K562 (cell line): ENCODE measurements at regions not wholly inside any gene's neighbourhood (a gene's known extent, or its start where the extent isn't known, plus 50 kb on each side); places are given as distances from the start of the nearest gene placed in this dataset.

ENCODE experiments used
- ATAC-seq: fragments of 200-7000 bp; cut with Tn5 transposase; 3 replicates; pipeline ENCODE4 v1.9.1; 2020; ENCODE audit warnings: moderate library complexity
- BruUV-seq: library from RNA; stranded (reverse); fragments of 400-500 nt; replicated peaks from 2 replicates; lab custom pipeline; 2021; lab: Mats Ljungman, UMichigan
- CTCF ChIA-PET: fragments of 300-600 bp; formaldehyde crosslinking; extraction: SDS; loops from one replicate; lab custom pipeline; 2021; ENCODE audit warnings: low intra/inter-chr PET ratio; lab: Yijun Ruan, JAX
- POLR2A ChIA-PET: fragments of 300-600, 350-650 bp; sonication (Branson Sonifier 250); formaldehyde crosslinking; extraction: SDS; loops from one replicate; lab custom pipeline; 2021; ENCODE audit warnings: antibody characterized with exemption, inconsistent platforms; lab: Yijun Ruan, JAX
- DNase-seq, 4 experiments: peaks; one replicate each; pipeline versions ENCODE4 v3.0.0 to v3.0.0-alpha.2; 2011 to 2018; ENCODE audit warnings: low spot score in 3 of 4, mixed read lengths in 3 of 4; ENCODE audit errors: extremely low read depth in 1 of 4
- FAIRE-seq: peaks from 2 replicates; lab custom pipeline; 2011; peaks lifted over from hg19 to GRCh38; lab: Jason Lieb, UNC
- H2AFZ ChIP-seq: 2 replicates; pipeline ENCODE4 v1.6.0; 2011; ENCODE audit warnings: low read depth, low read length, control low read depth, inconsistent platforms
- H3K27ac ChIP-seq: fragments of 200-600 bp; 3 replicates; pipeline ENCODE4 v1.8.0; 2011; ENCODE audit warnings: low read depth, mild to moderate bottlenecking, control low read depth, inconsistent platforms, low read length, moderate library complexity, mixed read lengths; ENCODE audit errors: extremely low read depth
- H3K27me3 ChIP-seq, 2 experiments: fragments of 300-600 bp in 1 of 2; 2 replicates in 1 of 2; 3 replicates in 1 of 2; pipeline versions ENCODE4 v1.6.0 to v1.8.0; 2011; ENCODE audit warnings: inconsistent platforms in 2 of 2, low read length in 2 of 2, mild to moderate bottlenecking in 1 of 2, mixed read lengths in 1 of 2, moderate library complexity in 1 of 2; ENCODE audit not compliant: control insufficient read depth in 2 of 2, insufficient read depth in 2 of 2
- H3K36me3 ChIP-seq: fragments of 300-600 bp; 3 replicates; pipeline ENCODE4 v1.8.0; 2011; ENCODE audit warnings: mild to moderate bottlenecking, low read length, inconsistent platforms; ENCODE audit not compliant: control insufficient read depth, insufficient read depth
- H3K4me1 ChIP-seq, 2 experiments: fragments of 200-600 bp in 1 of 2; replicated peaks in 1 of 2; 2 replicates in 1 of 2; 3 replicates in 1 of 2; pipeline versions ENCODE4 v1.5.1 to v1.8.0; 2011; ENCODE audit warnings: inconsistent platforms in 2 of 2, low read length in 2 of 2, mild to moderate bottlenecking in 1 of 2, mixed read lengths in 1 of 2, moderate library complexity in 1 of 2; ENCODE audit not compliant: control insufficient read depth in 2 of 2, insufficient read depth in 2 of 2
- H3K4me2 ChIP-seq: 2 replicates; pipeline ENCODE4 v1.6.1; 2011; ENCODE audit warnings: low read length, control low read depth, inconsistent platforms, mixed read lengths; ENCODE audit not compliant: insufficient read depth
- H3K4me3 ChIP-seq: fragments of 200-600 bp; sonication (generic), shearing (Covaris generic); 2 replicates; pipeline ENCODE4 v1.5.1; 2016; ENCODE audit warnings: control low read depth, inconsistent platforms
- H3K79me2 ChIP-seq: fragments of 200-600 bp; 3 replicates; pipeline ENCODE4 v1.8.0; 2011; ENCODE audit warnings: low read length, inconsistent platforms; ENCODE audit not compliant: control insufficient read depth, insufficient read depth
- H3K9ac ChIP-seq, 2 experiments: 2 replicates each; pipeline versions ENCODE4 v1.6.0 to v1.6.1; 2011; ENCODE audit warnings: low read depth in 2 of 2, low read length in 2 of 2, control low read depth in 1 of 2, inconsistent platforms in 1 of 2, mild to moderate bottlenecking in 1 of 2, mixed read lengths in 1 of 2; ENCODE audit not compliant: insufficient read depth in 1 of 2
- H3K9me1 ChIP-seq: one replicate; pipeline ENCODE4 v1.6.0; 2011; ENCODE audit warnings: inconsistent platforms, mild to moderate bottlenecking, low read length, moderate library complexity; ENCODE audit not compliant: control insufficient read depth, insufficient read depth
- H3K9me3 ChIP-seq: replicated peaks from 2 replicates; pipeline ENCODE4 v1.5.1; 2011; ENCODE audit warnings: low read depth, low read length, inconsistent platforms; ENCODE audit not compliant: control insufficient read depth, insufficient read depth
- H4K20me1 ChIP-seq: replicated peaks from 2 replicates; pipeline ENCODE4 v1.6.1; 2011; ENCODE audit warnings: low read length, inconsistent platforms, mixed read lengths; ENCODE audit not compliant: control insufficient read depth, insufficient read depth
- ASH1L ChIP-seq: fragments of 450-650 bp; IDR thresholded peaks from 2 replicates; pipeline ENCODE4 v1.6.1; 2018; ENCODE audit warnings: borderline replicate concordance, mild to moderate bottlenecking, low read depth; ENCODE audit not compliant: partially characterized antibody
- E4F1 ChIP-seq: fragments of 250-450 bp; sonication (Bioruptor Pico); IDR thresholded peaks from 2 replicates; pipeline ENCODE4 v1.5.0; 2021; ENCODE audit warnings: mild to moderate bottlenecking, borderline replicate concordance
- GATAD2A ChIP-seq: fragments of 450-650 bp; IDR thresholded peaks from 2 replicates; pipeline ENCODE4 v1.6.1; 2017
- MAZ ChIP-seq, 2 experiments: fragments of 450-650 bp in 1 of 2; sonication (generic) in 1 of 2; formaldehyde crosslinking; IDR thresholded peaks in 1 of 2; conservative IDR thresholded peaks in 1 of 2; 2 replicates each; pipeline versions ENCODE4 v1.4.0 to v1.5.0; 2020; ENCODE audit warnings: mild to moderate bottlenecking in 1 of 2, missing genetic modification reagents in 1 of 2
- MYNN ChIP-seq, 2 experiments: sonication (generic); formaldehyde crosslinking in 1 of 2; IDR thresholded peaks; 2 replicates each; pipeline versions ENCODE4 v1.5.0 to v1.6.1; 2016 to 2020; ENCODE audit warnings: antibody characterized with exemption in 1 of 2, missing genetic modification reagents in 1 of 2
- POLR2G ChIP-seq: fragments of 200-400 bp; formaldehyde crosslinking; IDR thresholded peaks from 2 replicates; pipeline ENCODE4 v1.6.1; 2017; ENCODE audit warnings: low read depth, mild to moderate bottlenecking, antibody characterized with exemption, low read length, moderate library complexity
- RBM15 ChIP-seq: fragments of 200-400 bp; formaldehyde crosslinking; IDR thresholded peaks from 2 replicates; pipeline ENCODE4 v1.6.1; 2018; ENCODE audit warnings: mild to moderate bottlenecking, low read length, moderate library complexity; ENCODE audit not compliant: insufficient read depth
- SREBF1 ChIP-seq: fragments of 150-350 bp; IDR thresholded peaks from 2 replicates; pipeline ENCODE4 v1.6.1; 2014; ENCODE audit warnings: antibody characterized with exemption, low read depth, low read length, borderline replicate concordance
- STAT5B ChIP-seq: fragments of 250-450 bp; sonication (Bioruptor Pico); IDR thresholded peaks from 2 replicates; pipeline ENCODE4 v1.8.0; 2021; ENCODE audit warnings: mild to moderate bottlenecking, inconsistent platforms
- TCF7L2 ChIP-seq: fragments of 150-350 bp; IDR thresholded peaks from 2 replicates; pipeline ENCODE4 v1.6.1; 2016; ENCODE audit warnings: low read depth, mild to moderate bottlenecking, low read length, moderate library complexity
- ZBTB11 ChIP-seq, 3 experiments: fragments of 200-800 bp in 1 of 3; fragments of 250-450 bp in 1 of 3; fragments of 450-650 bp in 1 of 3; sonication (Bioruptor Pico) in 1 of 3; sonication (Bioruptor generic) in 1 of 3; formaldehyde crosslinking in 1 of 3; IDR thresholded peaks; 2 replicates each; pipeline versions ENCODE4 v1.6.1 to v1.8.0; 2016 to 2022; ENCODE audit warnings: mild to moderate bottlenecking in 2 of 3, missing genetic modification characterization in 2 of 3, missing compliant biosample characterization in 1 of 3, moderate library complexity in 1 of 3
- ZC3H11A ChIP-seq: IDR thresholded peaks from 2 replicates; pipeline ENCODE4 v1.6.1; 2012; ENCODE audit warnings: low read depth, low read length, improper control_type of control experiment
- ZNF3 ChIP-seq: fragments of 250-450 bp; sonication (Bioruptor Pico); IDR thresholded peaks from 2 replicates; pipeline ENCODE4 v1.5.0; 2021; ENCODE audit warnings: mild to moderate bottlenecking, moderate library complexity
- WGBS: fragments of 100-300 bp; shearing (Covaris generic); methylation state at CpG from one replicate; pipeline ENCODE4 v1.1.6; 2016; ENCODE audit warnings: low coverage, mixed read lengths; ENCODE audit not compliant: insufficient coverage; ENCODE audit errors: missing lambda C conversion rate; 5-methylcytosine and 5-hydroxymethylcytosine counted together
- in situ Hi-C: fragments of 300-500 bp; cut with MboI; formaldehyde crosslinking; loops from 4 replicates; pipeline ENCODE4 v1.15.0; 2018; ENCODE audit warnings: inconsistent platforms, mixed read lengths
- intact Hi-C: fragments of 100-400 bp; cut with micrococcal nuclease; formaldehyde crosslinking; loops from 2 replicates; pipeline ENCODE4 v1.14.2; 2022

- TF ChIP-seq POLR2G (no peak), RBM15 (no peak), TCF7L2 (no peak), ZNF3 (CRISPR knock-in tag) (no peak), MYNN (IDR thresholded peaks at IDR 0.05) (no peak), MYNN (CRISPR knock-in tag; IDR thresholded peaks at IDR 0.05) (no peak), SREBF1 (no peak), E4F1 (CRISPR knock-in tag) (no peak)
Observed at GRCh38 chr4:55004831-55005230, 120.6 kb downstream of the KDR start (continued).

DNA sequence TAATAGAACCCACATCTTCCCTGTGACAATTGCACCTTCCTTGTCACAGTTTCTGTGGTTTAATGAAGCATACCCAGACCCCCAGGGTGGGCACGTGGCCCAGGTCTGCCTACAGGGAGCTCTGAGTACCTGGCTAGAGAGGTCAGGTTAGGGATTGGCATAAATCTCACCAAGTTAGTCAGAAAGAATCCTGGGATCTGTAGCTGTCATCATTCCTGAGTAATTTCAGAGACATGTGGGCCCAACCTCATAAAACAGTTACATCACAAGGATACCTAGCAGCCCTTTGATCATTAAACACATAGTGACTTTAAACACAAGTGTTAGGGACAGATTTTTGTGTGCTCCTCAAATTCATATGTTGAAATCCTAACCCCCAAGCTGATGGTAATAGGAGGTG, 123.0 kb downstream of the KDR start:
- Histone ChIP-seq H3K9ac (no peak overlapping the region), H4K20me1 (no peaks in the 10 kb centered on the region), H3K4me2 (no peak overlapping the region), H3K9me1 (no peaks in the 10 kb centered on the region), H2AFZ (no peak overlapping the region), H3K27ac (no peak overlapping the region), H3K4me3 (no peak overlapping the region), H3K79me2 (no peaks in the 10 kb centered on the region), H3K27me3 (no peaks in the 10 kb centered on the region), H3K36me3 (no peaks in the 10 kb centered on the region), H3K4me1 (no peaks in the 10 kb centered on the region), H3K9me3 (no peaks in the 10 kb centered on the region)
- DNase-seq: no peak
- CTCF ChIA-PET: no interaction called here
- WGBS: 0% methylated on average over 1 of the region's 1 CpG
- BruUV-seq: no TSS peak
- no peak for TF ChIP-seq MAZ (CRISPR knock-in tag; conservative IDR thresholded peaks at IDR 0.05 in 1 of 2, IDR thresholded peaks at IDR 0.05 in 1 of 2)
- no peak for TF ChIP-seq STAT5B (CRISPR knock-in tag)
- no peak for TF ChIP-seq ZC3H11A
- TF ChIP-seq ZBTB11 (CRISPR knock-in tag; IDR thresholded peaks at IDR 0.05): no peak
- no peak for TF ChIP-seq ASH1L
- TF ChIP-seq GATAD2A: no peak
- FAIRE-seq: no peak
- POLR2A ChIA-PET: interaction anchor here (0.8 kb wide), 1 partner anchor 17 kb away, joined by 3 read pairs; no protein-coding TSS in a partner anchor
- intact Hi-C loops: no loop called here
- in situ Hi-C loops: loop anchor here (10.0 kb wide), 1 partner anchor 732 kb away; no protein-coding TSS in a partner anchor
- ATAC-seq: no peak
